ENCODE measurements at regions not wholly inside any gene's neighbourhood (a gene's known extent, or its start where the extent isn't known, plus 50 kb on each side); places are given as distances from the start of the nearest gene placed in this dataset.

DNA sequence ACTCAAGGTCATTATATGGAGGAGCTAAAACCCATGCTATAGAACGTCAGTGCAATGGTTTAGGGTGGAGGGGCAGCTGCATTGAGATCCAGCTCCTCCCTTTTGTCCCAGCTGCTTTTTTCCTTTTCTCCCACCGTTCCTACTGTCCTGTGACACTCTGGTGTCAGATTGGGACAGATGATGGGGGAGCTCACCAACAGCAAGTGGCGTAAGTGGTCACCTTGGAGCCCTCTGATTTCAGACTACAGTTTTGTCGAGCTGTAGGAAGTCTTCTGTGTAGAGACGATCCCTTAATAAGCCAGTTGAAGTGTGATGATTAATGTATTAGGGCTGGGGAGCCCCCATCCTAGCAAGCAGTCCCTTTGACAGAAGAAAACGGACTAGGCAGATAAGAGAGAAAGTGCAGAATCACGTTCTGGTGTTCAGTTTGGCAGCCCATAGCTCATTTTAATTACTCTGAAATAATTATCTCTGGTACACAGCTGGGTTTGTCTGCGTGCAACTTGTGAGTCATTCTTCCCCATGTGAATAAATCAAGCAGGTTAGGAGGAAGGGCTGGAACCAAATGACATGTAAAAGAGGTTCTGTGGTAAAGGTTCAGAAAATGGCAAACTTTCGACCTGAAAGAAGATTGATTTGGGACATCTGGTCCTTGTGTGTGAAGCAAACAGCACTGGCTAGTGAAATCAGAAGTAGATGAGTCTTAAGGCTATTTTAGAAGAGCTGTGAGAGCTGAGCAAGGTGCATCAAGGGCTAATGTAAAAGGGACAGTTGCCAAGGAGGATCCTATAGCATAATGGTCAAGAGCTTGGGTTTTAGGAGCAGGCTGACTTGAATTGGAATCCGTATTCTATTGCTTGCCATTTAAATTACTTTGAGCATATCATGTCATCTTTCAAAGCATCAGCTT lies 241.4 kb downstream of the EDEM1 start (continued):
- TF ChIP-seq, protein P1, sequence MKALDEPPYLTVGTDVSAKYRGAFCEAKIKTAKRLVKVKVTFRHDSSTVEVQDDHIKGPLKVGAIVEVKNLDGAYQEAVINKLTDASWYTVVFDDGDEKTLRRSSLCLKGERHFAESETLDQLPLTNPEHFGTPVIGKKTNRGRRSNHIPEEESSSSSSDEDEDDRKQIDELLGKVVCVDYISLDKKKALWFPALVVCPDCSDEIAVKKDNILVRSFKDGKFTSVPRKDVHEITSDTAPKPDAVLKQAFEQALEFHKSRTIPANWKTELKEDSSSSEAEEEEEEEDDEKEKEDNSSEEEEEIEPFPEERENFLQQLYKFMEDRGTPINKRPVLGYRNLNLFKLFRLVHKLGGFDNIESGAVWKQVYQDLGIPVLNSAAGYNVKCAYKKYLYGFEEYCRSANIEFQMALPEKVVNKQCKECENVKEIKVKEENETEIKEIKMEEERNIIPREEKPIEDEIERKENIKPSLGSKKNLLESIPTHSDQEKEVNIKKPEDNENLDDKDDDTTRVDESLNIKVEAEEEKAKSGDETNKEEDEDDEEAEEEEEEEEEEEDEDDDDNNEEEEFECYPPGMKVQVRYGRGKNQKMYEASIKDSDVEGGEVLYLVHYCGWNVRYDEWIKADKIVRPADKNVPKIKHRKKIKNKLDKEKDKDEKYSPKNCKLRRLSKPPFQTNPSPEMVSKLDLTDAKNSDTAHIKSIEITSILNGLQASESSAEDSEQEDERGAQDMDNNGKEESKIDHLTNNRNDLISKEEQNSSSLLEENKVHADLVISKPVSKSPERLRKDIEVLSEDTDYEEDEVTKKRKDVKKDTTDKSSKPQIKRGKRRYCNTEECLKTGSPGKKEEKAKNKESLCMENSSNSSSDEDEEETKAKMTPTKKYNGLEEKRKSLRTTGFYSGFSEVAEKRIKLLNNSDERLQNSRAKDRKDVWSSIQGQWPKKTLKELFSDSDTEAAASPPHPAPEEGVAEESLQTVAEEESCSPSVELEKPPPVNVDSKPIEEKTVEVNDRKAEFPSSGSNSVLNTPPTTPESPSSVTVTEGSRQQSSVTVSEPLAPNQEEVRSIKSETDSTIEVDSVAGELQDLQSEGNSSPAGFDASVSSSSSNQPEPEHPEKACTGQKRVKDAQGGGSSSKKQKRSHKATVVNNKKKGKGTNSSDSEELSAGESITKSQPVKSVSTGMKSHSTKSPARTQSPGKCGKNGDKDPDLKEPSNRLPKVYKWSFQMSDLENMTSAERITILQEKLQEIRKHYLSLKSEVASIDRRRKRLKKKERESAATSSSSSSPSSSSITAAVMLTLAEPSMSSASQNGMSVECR (CRISPR knock-in tag; IDR thresholded peaks at IDR 0.05), result no peak; the same call in 1 of the 2 replicates
- peak; percentile 99 for TF ChIP-seq NFATC3 (IDR thresholded peaks at IDR 0.05)
- peak in 1 of 2 experiments; percentile 10; a peak in 1 of 4 replicates for TF ChIP-seq NRF1 (conservative IDR thresholded peaks at IDR 0.05 in 1 of 2, IDR thresholded peaks at IDR 0.05 in 1 of 2)
- TF ChIP-seq CXXC5 (CRISPR knock-in tag; IDR thresholded peaks at IDR 0.05), result peak; percentile 99
- no peak for TF ChIP-seq KAT2B (IDR thresholded peaks at IDR 0.05; ENCODE audit: low read depth, low read length)
- TF ChIP-seq CBX3 (IDR thresholded peaks at IDR 0.05; ENCODE audit: borderline replicate concordance in 1 of 2, low read length in 2 of 2), result peak in 1 of 2 experiments; percentile 97; a peak in 2 of 3 replicates
- TF ChIP-seq CBFA2T3 (IDR thresholded peaks at IDR 0.05), result peak; percentile 100
- TF ChIP-seq RBM17 (IDR thresholded peaks at IDR 0.05; ENCODE audit: borderline replicate concordance, low read depth, low read length), result no peak
- TF ChIP-seq, protein P2, sequence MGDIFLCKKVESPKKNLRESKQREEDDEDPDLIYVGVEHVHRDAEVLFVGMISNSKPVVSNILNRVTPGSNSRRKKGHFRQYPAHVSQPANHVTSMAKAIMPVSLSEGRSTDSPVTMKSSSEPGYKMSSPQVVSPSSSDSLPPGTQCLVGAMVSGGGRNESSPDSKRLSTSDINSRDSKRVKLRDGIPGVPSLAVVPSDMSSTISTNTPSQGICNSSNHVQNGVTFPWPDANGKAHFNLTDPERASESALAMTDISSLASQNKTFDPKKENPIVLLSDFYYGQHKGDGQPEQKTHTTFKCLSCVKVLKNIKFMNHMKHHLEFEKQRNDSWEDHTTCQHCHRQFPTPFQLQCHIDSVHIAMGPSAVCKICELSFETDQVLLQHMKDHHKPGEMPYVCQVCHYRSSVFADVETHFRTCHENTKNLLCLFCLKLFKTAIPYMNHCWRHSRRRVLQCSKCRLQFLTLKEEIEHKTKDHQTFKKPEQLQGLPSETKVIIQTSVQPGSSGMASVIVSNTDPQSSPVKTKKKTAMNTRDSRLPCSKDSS (IDR thresholded peaks at IDR 0.05; ENCODE audit: low read depth, partially characterized antibody), result no peak
- TF ChIP-seq, protein P3, sequence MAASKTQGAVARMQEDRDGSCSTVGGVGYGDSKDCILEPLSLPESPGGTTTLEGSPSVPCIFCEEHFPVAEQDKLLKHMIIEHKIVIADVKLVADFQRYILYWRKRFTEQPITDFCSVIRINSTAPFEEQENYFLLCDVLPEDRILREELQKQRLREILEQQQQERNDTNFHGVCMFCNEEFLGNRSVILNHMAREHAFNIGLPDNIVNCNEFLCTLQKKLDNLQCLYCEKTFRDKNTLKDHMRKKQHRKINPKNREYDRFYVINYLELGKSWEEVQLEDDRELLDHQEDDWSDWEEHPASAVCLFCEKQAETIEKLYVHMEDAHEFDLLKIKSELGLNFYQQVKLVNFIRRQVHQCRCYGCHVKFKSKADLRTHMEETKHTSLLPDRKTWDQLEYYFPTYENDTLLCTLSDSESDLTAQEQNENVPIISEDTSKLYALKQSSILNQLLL (CRISPR knock-in tag; IDR thresholded peaks at IDR 0.05; ENCODE audit: borderline replicate concordance), result no peak
- peak; percentile 65 to 90; a peak in 3 of 4 replicates for TF ChIP-seq TEAD1 (CRISPR knock-in tag; IDR thresholded peaks at IDR 0.05)
- peak; percentile 100 for TF ChIP-seq NFE2 (IDR thresholded peaks at IDR 0.05; ENCODE audit: low read depth)
- TF ChIP-seq NFXL1 (CRISPR knock-in tag; IDR thresholded peaks at IDR 0.05), result peak; percentile 72; the same call in 1 of the 2 replicates
- TF ChIP-seq ZSCAN32 (CRISPR knock-in tag; IDR thresholded peaks at IDR 0.05), result peak; percentile 49
- no peak for TF ChIP-seq ZNF778 (CRISPR knock-in tag; IDR thresholded peaks at IDR 0.05)
- no peak for TF ChIP-seq TCF7L2 (IDR thresholded peaks at IDR 0.05; ENCODE audit: low read depth, low read length)
- TF ChIP-seq, protein P4, sequence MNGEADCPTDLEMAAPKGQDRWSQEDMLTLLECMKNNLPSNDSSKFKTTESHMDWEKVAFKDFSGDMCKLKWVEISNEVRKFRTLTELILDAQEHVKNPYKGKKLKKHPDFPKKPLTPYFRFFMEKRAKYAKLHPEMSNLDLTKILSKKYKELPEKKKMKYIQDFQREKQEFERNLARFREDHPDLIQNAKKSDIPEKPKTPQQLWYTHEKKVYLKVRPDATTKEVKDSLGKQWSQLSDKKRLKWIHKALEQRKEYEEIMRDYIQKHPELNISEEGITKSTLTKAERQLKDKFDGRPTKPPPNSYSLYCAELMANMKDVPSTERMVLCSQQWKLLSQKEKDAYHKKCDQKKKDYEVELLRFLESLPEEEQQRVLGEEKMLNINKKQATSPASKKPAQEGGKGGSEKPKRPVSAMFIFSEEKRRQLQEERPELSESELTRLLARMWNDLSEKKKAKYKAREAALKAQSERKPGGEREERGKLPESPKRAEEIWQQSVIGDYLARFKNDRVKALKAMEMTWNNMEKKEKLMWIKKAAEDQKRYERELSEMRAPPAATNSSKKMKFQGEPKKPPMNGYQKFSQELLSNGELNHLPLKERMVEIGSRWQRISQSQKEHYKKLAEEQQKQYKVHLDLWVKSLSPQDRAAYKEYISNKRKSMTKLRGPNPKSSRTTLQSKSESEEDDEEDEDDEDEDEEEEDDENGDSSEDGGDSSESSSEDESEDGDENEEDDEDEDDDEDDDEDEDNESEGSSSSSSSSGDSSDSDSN (IDR thresholded peaks at IDR 0.05; ENCODE audit: borderline replicate concordance in 1 of 2, low read depth in 2 of 2, low read length in 2 of 2), result peak in 1 of 2 experiments; percentile 69; a peak in 1 of 4 replicates
